Suprapubic skin (tissue), 4 donors: ENCODE measurements at regions not wholly inside any gene's neighbourhood (a gene's known extent, or its start where the extent isn't known, plus 50 kb on each side); places are given as distances from the start of the nearest gene placed in this dataset.

Source experiments
- DNase-seq, 2 donors: peaks; one replicate each; pipeline ENCODE4 v3.0.0-alpha.2; 2019; ENCODE audit warnings: low spot score in 2 of 2
- H3K27ac ChIP-seq: fragments of 200-600 bp; sonication (generic); one replicate; pipeline ENCODE4 v1.5.1; 2019
- H3K27me3 ChIP-seq: fragments of 200-600 bp; sonication (generic); one replicate; pipeline ENCODE4 v1.5.1; 2019
- H3K36me3 ChIP-seq: fragments of 200-600 bp; sonication (generic); one replicate; pipeline ENCODE4 v1.5.1; 2019
- H3K4me1 ChIP-seq: fragments of 200-600 bp; sonication (generic); one replicate; pipeline ENCODE4 v1.5.1; 2019
- H3K4me3 ChIP-seq: fragments of 200-600 bp; sonication (generic); one replicate; pipeline ENCODE4 v1.5.1; 2019; ENCODE audit warnings: mild to moderate bottlenecking
- H3K9me3 ChIP-seq: fragments of 200-600 bp; sonication (generic); one replicate; pipeline ENCODE4 v1.5.1; 2019
- EP300 ChIP-seq: sonication (generic); formaldehyde crosslinking; IDR thresholded peaks from one replicate; pipeline ENCODE4 v1.6.1; 2017; ENCODE audit warnings: antibody characterized with exemption
- POLR2A ChIP-seq, 2 donors: fragments of 450-650 bp; IDR thresholded peaks; one replicate each; pipeline ENCODE4 v1.6.1; 2017; ENCODE audit warnings: antibody characterized with exemption in 2 of 2, mild to moderate bottlenecking in 2 of 2, moderate library complexity in 2 of 2
- POLR2AphosphoS5 ChIP-seq, 3 donors: sonication (generic); formaldehyde crosslinking; IDR thresholded peaks; one replicate each; pipeline ENCODE4 v1.6.1; 2017; ENCODE audit warnings: antibody characterized with exemption in 3 of 3
- WGBS: methylation state at CpG from one replicate; pipeline ENCODE4 v1.1.5; 2018; 5-methylcytosine and 5-hydroxymethylcytosine counted together
- TF ChIP-seq, protein P1 (sequence below), 2 donors: fragments of 200-600 bp in 1 of 2; fragments of 450-650 bp in 1 of 2; sonication (generic) in 1 of 2; IDR thresholded peaks; one replicate each; pipeline ENCODE4 v1.5.1; 2016 to 2019; ENCODE audit warnings: antibody characterized with exemption in 2 of 2, mild to moderate bottlenecking in 1 of 2, moderate library complexity in 1 of 2

DNA sequence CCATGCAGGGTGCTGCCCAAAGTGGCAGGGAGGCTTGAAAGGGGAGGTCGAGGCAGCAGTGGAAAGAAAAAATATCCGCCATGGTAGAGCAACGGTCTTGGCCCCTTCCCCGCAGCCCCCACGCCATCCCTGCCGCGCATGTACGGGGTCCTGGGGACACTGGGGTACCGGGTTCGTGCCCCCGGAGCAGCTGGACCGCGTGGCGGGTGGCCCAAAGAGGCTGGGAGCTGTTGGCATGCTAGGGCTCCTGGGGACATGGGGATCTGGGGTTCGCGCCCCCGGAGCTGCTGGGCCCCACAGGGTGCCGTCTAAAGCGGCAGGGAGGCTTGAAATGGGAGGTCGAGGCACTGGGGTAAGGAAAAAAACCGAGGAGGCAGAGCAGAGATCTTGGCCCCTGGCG is 316.5 kb downstream of the ALG10 start:
- no peaks in the 10 kb centered on the region for H3K27me3 ChIP-seq
- TF ChIP-seq, protein P1, sequence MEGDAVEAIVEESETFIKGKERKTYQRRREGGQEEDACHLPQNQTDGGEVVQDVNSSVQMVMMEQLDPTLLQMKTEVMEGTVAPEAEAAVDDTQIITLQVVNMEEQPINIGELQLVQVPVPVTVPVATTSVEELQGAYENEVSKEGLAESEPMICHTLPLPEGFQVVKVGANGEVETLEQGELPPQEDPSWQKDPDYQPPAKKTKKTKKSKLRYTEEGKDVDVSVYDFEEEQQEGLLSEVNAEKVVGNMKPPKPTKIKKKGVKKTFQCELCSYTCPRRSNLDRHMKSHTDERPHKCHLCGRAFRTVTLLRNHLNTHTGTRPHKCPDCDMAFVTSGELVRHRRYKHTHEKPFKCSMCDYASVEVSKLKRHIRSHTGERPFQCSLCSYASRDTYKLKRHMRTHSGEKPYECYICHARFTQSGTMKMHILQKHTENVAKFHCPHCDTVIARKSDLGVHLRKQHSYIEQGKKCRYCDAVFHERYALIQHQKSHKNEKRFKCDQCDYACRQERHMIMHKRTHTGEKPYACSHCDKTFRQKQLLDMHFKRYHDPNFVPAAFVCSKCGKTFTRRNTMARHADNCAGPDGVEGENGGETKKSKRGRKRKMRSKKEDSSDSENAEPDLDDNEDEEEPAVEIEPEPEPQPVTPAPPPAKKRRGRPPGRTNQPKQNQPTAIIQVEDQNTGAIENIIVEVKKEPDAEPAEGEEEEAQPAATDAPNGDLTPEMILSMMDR (IDR thresholded peaks at IDR 0.05) = no peak
- TF ChIP-seq POLR2AphosphoS5 (IDR thresholded peaks at IDR 0.05) = no peak
- no peak for TF ChIP-seq EP300
- TF ChIP-seq POLR2A (IDR thresholded peaks at IDR 0.05) = no peak
- no peak for DNase-seq
- no peaks in the 10 kb centered on the region for H3K36me3 ChIP-seq
- no peak overlapping the region for H3K27ac ChIP-seq
- WGBS = 80% methylated on average over 22 of the region's 22 CpGs
- H3K4me3 ChIP-seq = no peak overlapping the region
- no peaks in the 10 kb centered on the region for H3K4me1 ChIP-seq
- H3K9me3 ChIP-seq = peaks cover 30% of the 10 kb centered on the region

DNA sequence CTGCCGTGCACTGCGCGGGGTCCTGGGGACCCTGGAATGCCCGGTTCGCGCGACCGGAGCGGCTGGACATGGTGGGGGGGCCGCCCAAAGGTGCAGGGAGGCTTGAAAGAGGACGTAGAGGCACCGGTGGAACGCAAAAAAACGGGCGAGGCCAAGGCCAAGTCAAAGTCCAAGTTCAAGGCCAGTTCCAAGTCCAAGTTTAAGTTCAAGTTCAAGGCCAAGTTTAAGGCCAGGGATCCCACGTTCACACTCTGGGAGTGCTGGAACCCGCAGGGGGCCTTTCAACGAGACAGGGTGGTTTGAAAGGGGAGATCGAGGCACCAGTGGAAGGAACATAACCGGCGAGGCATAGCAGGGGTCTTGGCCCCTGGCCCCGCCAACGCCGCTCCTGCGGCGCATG is 317.6 kb downstream of the ALG10 start:
- Histone ChIP-seq H3K27me3 (no peaks in the 10 kb centered on the region), H3K4me1 (no peaks in the 10 kb centered on the region), H3K9me3 (peaks cover 30% of the 10 kb centered on the region), H3K27ac (no peak overlapping the region), H3K36me3 (no peaks in the 10 kb centered on the region), H3K4me3 (no peak overlapping the region)
- WGBS = 67% methylated on average over 25 of the region's 26 CpGs
- DNase-seq = no peak
- TF ChIP-seq, protein P1 (IDR thresholded peaks at IDR 0.05) = no peak
- TF ChIP-seq POLR2A (IDR thresholded peaks at IDR 0.05) (no peak), EP300 (no peak), POLR2AphosphoS5 (IDR thresholded peaks at IDR 0.05) (no peak)

DNA sequence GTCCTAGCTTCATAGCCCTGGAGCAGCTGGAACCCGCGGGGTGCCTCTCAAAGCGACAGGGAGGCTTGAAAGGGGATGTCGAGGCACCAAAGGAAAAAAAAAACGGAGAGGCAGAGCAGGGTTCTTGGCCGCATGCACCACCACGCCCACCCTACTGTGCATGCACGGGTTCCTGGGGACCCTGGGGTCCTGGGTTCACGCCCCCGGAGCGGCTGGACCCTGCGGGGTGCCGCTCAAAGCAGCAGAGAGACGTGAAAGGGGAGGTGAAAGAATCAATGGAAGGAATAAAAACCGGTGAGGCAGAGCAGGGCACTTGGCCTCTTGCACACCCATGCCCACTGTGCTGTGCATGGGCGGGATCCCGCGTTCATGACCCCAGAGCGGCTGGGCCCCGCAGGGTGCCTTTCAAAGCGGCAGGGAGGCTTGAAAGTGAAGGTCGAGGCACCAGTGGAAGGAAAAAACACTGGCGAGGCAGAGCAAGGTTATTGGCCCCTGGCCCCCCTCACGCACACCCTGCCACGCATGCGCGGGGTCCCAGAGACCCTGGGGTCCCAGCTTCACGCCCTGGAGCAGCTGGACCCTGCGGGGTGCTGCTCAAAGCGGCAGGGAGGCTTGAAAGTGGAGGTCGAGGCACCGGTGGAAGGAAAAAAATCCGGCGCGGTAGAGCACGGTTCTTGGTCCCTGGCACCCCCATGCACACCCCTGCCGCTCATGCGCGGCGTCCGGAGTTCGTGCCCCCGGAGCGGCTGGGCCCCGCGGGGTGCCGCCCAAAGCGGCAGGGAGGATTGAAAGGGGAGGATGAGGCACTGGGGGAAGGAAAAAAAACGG is 318.5 kb downstream of the ALG10 start:
- Histone ChIP-seq H3K9me3 (peaks cover 38% of the 10 kb centered on the region), H3K4me1 (no peaks in the 10 kb centered on the region), H3K4me3 (no peak overlapping the region), H3K36me3 (no peaks in the 10 kb centered on the region), H3K27me3 (no peaks in the 10 kb centered on the region), H3K27ac (no peak overlapping the region)
- TF ChIP-seq EP300 = no peak
- TF ChIP-seq POLR2A (IDR thresholded peaks at IDR 0.05) = no peak
- TF ChIP-seq POLR2AphosphoS5 (IDR thresholded peaks at IDR 0.05) = no peak
- TF ChIP-seq, protein P1 (IDR thresholded peaks at IDR 0.05) = no peak
- WGBS = 51% methylated on average over 47 of the region's 49 CpGs
- no peak for DNase-seq

DNA sequence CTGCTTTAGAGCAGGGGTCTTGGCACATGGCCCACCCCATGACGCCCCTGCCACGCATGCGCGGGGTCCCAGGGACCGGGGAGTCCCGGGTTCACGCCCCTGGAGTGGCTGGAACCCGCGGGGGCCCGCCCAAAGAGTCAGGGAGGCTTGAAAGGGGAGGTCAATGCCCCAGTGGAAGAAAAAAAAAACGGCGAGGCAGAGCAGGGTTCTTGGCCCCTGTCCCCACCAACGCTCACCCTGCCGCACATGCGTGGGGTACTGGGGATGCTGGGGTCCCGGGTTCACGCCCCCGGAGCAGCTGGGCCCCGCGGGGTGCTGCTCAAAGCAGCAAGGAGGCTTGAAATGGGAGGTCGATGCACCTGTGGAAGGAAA is 319.1 kb downstream of the ALG10 start:
- no peak overlapping the region for H3K4me3 ChIP-seq
- H3K9me3 ChIP-seq = peaks cover 42% of the 10 kb centered on the region
- no peaks in the 10 kb centered on the region for H3K27me3 ChIP-seq
- H3K27ac ChIP-seq = no peak overlapping the region
- no peaks in the 10 kb centered on the region for H3K36me3 ChIP-seq
- H3K4me1 ChIP-seq = no peaks in the 10 kb centered on the region
- WGBS = 42% methylated on average over 21 of the region's 21 CpGs
- TF ChIP-seq EP300 (no peak), POLR2AphosphoS5 (IDR thresholded peaks at IDR 0.05) (no peak), POLR2A (IDR thresholded peaks at IDR 0.05) (no peak)
- TF ChIP-seq, protein P1 (IDR thresholded peaks at IDR 0.05) = no peak
- no peak for DNase-seq

DNA sequence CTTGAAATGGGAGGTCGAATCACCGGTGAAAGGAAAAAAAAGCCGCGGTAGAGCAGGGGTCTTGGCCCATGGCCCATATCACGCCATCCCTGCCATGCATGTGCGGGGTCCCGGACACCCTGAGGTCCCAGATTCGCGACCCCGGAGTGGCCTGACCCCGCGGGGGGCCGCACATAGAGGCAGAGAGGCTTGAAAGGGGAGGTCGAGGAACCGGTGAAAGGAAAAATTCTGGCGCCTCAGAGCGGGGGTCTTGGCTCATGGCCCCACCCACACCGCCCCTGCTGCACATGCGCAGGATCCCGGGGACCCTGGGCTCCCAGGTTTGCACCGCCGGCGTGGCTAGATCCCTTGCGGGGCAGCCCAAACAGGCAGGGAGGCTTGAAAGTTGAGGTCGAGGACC is 319.8 kb downstream of the ALG10 start:
- Histone ChIP-seq H3K36me3 (no peaks in the 10 kb centered on the region), H3K27me3 (no peaks in the 10 kb centered on the region), H3K4me3 (no peak overlapping the region), H3K27ac (no peak overlapping the region), H3K4me1 (no peaks in the 10 kb centered on the region), H3K9me3 (peaks cover 35% of the 10 kb centered on the region)
- 58% methylated on average over 24 of the region's 25 CpGs for WGBS
- DNase-seq = no peak
- TF ChIP-seq, protein P1 (IDR thresholded peaks at IDR 0.05) = no peak
- TF ChIP-seq POLR2A (IDR thresholded peaks at IDR 0.05) = no peak
